H4 (cell line): ENCODE measurements at regions not wholly inside any gene's neighbourhood (a gene's known extent, or its start where the extent isn't known, plus 50 kb on each side); places are given as distances from the start of the nearest gene placed in this dataset.
A peak's percentile ranks its signal among the peaks of the same experiment; 100 is the strongest.
"Not testable (repeated sequence)": the region's sequence is repeated elsewhere in the genome, so short reads cannot be mapped to it uniquely, and the experiment has no call there.

Source experiments
- DNase-seq: peaks from one replicate; pipeline ENCODE4 v3.0.0-alpha.2; 2015; ENCODE audit warnings: low spot score

DNA sequence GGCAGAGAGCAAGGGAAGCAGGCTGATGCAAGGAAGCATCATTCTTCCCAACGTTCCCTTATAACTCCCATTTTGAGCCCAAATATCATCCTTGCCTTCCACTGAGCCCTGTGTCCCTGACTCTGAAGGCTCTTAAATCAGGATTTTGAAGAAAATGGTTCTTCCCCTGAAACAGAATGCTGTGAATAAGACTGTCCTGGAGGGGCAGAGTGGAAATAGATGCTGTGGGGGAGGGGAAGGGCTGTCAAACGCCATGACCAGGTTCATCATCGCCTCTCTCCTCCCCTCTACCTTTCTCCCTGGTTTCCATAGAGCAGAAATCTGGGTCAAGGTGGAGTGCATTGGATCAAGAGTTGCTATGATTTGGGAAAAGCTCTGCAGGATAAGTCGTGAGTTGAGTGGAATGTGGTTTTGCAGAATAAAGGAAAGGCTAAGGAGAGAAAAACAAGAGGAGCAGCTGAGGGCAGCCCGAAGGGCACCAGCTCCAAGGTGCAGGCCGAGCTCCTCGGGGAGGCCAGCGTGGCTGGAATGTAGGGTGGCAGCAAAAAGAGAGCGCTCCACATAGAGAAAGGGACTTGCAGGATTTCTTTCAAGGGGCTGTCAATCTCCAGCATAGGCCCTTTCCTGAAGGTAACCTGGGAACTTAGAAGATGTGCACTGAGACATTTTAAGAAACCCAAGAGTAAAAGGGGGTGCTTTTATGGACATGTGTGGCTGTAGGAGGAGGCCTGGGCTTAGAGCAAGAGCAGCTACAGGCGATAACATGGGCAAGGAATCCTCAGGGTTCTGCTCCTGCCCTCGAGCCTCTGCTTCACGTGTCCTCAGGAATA is 120.8 kb upstream of the CDYL start:
- DNase-seq = no peak

DNA sequence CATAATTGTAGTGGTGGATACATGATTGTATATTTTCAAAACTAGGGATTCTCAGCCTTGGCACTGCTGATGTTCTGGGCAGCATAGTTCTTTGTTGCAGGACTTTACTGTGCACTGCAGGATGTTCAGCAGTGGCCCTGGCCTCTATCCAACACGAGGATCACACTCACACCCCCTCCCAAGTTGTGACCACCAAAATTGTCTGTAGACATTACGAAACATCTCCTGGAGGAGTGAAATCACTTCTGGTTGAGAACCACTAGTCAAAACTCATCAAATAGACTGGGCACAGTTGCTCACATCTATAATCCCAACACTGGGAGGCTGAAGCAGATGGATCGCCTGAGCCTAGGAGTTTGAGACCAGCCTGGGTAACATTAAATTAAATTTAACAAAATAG is 123.1 kb upstream of the CDYL start:
- no peak for DNase-seq

- DNase-seq = no peak
These were observed 124.3 kb upstream of the CDYL start for GRCh38 chr6:4651831-4652467.

DNA sequence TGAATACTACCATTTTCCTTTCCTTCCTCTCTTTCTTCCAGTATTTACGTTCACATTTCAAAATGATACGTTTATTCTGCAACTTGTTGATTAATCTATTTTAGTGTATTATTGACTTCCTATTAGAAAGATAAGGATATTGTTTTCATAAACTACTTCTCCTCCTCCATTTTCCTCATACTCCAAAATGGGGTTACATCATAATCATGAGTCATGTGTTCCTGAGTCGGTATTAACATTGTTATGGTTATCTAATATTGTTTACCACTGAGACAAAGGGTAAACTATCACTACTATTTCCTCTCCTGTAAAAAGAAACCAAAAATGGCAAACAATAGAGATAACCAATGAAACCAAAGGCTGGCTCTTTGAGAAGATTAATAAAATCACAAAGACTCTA is 126.5 kb upstream of the CDYL start:
- no peak for DNase-seq

DNA sequence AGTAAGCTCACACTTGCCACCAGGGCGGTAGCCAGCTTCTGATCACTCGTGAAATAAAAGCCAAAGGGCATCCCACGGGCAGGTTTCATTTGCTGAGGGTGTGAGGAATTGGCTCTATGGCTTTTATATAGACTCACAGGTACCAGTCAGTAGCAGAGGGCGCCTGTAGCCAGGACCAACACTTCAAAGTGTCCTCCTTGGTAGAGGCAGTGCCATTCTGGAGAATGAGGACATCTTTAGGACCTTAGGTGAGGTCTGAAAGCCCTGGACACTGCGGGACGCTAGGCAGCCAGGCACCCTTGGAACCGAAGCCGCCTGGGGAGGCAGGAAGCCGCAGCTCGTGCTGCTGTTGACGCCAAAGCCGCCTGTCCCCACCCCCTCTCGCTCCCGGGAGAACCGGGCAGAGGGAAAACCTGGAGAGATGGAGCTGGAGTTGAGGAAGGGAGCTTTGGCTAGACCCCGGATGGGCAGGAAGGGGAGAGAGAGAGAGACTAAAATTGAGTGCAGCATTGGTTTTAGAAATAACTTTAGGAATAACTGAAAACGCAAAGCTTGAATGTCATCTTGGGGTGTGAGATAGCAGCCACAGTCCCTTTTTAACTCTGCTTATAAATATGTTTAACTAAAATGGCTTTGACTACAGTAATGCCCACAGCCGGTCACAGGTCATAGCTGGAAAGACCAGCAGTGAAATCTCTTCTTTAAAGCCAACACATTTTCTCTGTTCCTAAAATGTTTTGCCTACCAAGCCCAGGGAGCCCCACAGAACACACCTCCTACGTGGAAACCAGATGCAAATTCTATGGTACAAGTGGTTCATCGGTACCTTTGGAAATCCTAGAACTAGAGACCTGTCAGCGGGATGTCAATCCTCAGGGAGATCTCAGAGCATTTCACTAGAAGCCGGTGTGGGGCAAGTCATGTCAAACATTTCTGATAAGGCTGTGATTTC is 128.5 kb upstream of the CDYL start:
- peak; percentile 75 for DNase-seq

DNA sequence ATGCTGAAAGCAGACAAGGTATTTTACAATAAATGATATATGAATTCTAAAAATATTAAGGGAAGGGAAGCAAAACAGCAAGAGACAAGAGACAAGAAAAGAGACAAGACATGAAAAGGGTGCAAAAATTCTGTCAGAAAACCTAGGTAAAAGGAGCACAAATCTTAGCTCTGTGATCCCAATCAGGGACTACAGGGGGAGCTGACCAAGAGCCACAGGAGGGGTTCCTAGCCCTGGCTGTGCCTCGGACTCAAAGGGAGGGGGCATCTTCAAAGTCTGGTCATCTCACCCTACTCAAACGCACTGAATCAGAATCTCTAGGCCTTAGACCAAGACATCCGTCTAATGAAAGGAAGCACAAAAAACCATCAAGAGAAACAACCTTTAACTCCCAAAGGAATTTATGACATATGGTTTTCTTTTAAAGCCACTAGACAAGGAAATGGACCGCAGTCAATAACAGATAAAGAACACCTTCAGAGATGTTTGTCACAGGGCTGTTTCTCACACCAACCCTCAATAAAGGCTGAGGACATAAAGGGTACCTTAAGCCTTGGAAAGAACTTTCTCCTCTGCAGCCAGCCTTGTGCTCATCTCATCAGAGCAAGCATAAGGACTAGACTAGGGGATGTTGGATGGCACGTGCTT is 130.4 kb upstream of the CDYL start:
- no peak for DNase-seq

DNA sequence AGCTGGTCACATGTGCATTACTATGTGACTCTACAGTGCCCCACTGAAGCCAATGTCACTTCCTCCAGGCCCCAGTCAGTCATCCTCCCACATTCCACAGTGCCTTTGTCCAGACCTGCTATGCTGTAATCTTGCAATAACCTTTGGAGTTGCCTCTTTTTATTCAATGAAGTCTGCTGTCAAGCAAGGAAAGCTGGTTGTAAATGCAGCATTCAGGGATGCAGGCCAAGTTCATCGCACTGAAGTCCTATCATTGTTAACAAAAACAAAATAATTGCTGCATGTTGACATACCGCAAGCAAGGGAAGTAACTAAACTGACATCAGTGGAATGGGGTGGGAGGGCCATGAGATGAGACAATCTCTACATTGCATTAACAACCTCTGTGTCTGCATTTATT is 131.2 kb upstream of the CDYL start:
- no peak for DNase-seq

DNA sequence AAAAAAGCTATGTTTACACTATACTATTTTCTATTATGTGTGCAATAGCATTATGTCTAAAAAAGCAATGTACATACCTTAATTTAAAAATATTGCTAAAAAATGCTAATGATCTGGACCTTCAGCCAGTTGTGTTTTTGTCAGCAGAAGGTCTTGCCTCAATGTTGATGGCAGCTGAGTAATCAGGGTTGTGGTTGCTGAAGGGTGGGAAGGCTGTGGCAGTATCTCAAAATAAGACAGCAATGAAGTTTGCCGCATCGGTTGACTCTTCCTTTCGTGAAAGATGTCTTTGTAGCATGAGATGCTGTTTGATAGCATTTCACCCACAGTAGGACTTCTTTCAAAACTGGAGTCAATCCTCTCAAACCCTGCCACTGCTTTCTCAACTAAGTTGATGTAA is 134.7 kb upstream of the CDYL start:
- no peak for DNase-seq

- no peak for DNase-seq
These were observed 136.1 kb upstream of the CDYL start for GRCh38 chr6:4640139-4640538.

DNA sequence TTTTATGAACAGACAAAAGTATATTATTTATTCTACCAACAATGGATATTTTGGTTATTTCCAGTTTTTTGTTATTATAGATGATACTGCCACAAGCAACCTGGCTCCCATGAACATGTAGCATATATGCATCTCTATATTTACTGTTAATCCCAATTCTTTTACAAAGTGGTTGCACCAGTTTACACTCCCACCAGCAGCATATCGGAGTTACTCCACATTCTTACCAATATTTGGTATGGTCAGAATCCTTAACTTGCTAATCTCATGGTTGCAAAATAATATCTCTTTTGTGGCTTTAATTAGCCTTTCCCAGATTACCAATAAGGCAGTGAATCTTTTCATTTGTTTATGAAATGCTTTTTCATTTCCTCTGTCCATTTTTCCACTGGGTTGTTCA is 137.6 kb upstream of the CDYL start:
- no peak for DNase-seq

DNA sequence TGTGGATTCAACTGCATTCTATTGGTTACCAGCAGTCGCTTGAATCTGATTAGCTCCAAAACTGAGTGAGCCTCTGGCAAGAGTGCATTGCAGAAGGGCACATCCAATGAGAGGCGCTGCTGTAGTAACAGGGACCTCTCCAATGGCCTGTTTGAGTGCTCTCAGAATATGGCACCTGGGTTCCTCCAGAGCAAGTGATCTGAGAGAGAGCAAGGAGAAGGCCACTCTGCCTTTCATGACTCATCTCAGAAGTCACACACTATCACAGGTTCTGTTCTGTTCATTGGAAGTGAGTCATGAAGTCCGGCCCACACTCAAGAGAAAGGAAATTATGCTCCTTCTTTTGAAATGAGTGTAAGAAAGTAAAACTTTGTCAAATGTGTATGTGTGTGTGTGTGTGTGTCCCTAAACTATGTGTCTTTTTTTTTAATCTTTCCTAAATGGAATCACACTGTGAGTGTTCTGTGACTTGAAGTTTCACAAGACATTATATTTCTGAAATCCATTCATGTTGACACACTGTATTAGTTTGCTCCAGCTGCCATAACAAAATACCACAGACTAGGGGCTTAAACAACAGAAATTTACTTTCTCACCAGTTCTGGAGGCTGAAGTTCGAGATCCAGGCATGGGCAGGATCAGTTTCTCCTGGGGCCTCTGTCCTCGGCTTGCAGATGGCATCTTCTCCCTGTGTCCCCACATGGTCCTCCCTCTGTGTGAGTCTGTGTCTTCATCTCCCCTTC is 138.3 kb upstream of the CDYL start:
- DNase-seq = no peak

- DNase-seq = no peak
These were observed 139.4 kb upstream of the CDYL start for GRCh38 chr6:4636881-4637224.

- no peak for DNase-seq
These were observed 139.9 kb upstream of the CDYL start for GRCh38 chr6:4636191-4636880.

DNA sequence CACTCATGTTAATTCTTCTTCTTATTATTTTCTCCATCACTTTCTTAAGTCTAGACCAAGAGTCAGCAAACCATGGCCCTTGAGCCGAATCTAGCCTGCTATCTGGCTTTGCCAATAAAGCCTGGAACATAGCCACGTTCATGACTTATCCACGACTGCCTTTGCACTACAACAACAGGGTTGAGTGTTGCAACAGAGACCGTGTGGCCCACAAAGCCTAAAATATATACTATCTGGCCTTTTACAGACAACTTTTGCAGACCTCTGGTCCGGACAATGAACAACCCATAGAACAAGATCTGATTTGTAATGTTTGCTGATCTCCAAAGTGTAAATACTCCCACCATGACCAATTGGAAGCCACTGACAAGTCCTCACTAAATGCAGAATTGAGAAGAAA is 140.5 kb upstream of the CDYL start:
- DNase-seq = no peak

DNA sequence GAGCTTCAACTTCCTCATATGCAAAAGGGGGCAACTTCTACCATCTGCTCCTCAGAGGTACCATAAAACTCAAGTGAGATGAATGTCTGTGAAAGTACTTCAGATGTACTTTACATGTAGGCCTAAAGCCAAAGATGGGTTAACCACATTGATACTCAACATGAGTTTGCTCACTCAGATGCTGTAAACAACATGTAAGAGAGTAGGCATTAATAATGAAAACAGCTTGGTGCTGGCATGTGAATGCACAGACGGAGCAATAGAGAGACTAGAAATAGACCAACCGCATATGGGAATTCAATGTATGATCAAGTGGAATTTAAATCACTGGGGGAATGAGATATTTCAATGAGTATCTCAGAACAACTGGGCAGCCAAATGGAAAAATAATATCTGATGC is 143.8 kb upstream of the CDYL start:
- DNase-seq = no peak

- not testable (repeated sequence) for DNase-seq
These were observed 146.4 kb upstream of the CDYL start for GRCh38 chr6:4629789-4630188.

- no peak for DNase-seq
These were observed 150.6 kb upstream of the CDYL start for GRCh38 chr6:4625557-4625956.

DNA sequence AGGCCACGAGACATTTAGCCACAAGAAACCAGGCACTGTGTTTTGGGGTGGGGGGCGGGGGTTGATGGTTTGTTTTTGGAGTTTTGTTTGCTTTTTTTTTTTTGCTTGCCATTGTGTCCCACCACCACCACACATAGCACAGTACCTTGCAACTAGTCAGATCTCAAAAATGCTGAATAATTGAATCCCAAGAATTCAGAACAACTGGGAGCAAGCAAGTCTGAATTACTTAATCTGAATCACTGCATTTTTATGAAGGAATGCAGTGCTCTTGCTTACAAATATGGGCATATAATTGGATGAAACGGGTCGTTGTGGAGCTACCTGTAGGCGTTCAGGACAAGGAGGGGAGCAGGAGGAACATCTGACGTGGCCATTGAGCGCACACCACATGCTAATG is 151.5 kb upstream of the CDYL start:
- no peak for DNase-seq

- DNase-seq = no peak
These were observed 155.7 kb upstream of the CDYL start for GRCh38 chr6:4620284-4621151.

DNA sequence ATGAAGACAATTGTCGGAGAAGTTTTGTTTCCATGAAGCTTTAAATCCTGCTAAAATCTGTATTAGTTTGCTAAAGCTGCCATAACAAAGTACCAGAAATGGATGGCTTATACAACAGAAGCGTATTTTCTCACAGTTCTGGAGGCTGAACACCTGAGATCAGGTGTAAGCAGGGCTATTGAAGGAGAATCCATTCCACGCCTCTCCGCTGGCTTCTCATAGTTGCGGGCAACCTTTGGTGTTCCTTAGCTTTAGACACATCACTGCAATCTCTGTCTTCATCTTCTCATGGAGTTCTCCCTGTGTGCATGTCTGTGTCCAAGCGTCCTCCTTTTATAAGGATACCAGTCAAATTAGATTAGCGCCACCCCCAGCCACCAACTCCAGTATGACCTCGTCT is 159.9 kb upstream of the CDYL start:
- DNase-seq = no peak
